Spinal cord (tissue), 9 donors: ENCODE measurements at regions not wholly inside any gene's neighbourhood (a gene's known extent, or its start where the extent isn't known, plus 50 kb on each side); places are given as distances from the start of the nearest gene placed in this dataset.
"Not testable (repeated sequence)": the region's sequence is repeated elsewhere in the genome, so short reads cannot be mapped to it uniquely, and the experiment has no call there.

Experiments used
- DNase-seq, 6 donors: peaks; one replicate each; pipeline versions ENCODE4 v3.0.0 to v3.0.0-alpha.2; 2013 to 2015; ENCODE audit warnings: low spot score in 6 of 6, low read depth in 4 of 6
- H3K27ac ChIP-seq: one replicate; pipeline ENCODE4 v1.5.1; 2013; ENCODE audit warnings: low read depth, low read length, control low read depth
- H3K27me3 ChIP-seq: one replicate; pipeline ENCODE4 v1.6.1; 2013; ENCODE audit warnings: low read length; ENCODE audit not compliant: control insufficient read depth, insufficient read depth
- H3K36me3 ChIP-seq: one replicate; pipeline ENCODE4 v1.6.1; 2013; ENCODE audit warnings: low read length; ENCODE audit not compliant: control insufficient read depth, insufficient read depth
- H3K4me1 ChIP-seq: one replicate; pipeline ENCODE4 v1.6.1; 2013; ENCODE audit warnings: low read length; ENCODE audit not compliant: control insufficient read depth, insufficient read depth
- H3K4me3 ChIP-seq: one replicate; pipeline ENCODE4 v1.5.1; 2013; ENCODE audit warnings: low read depth, low read length, control low read depth
- H3K9me3 ChIP-seq: one replicate; pipeline ENCODE4 v1.6.1; 2013; ENCODE audit warnings: low read length; ENCODE audit not compliant: control insufficient read depth, insufficient read depth
- WGBS: methylation state at CpG from one replicate; pipeline ENCODE4 v1.1.5; 2013; ENCODE audit warnings: missing lambda C conversion rate; ENCODE audit not compliant: insufficient coverage; 5-methylcytosine and 5-hydroxymethylcytosine counted together
- donor health status: healthy.

DNA sequence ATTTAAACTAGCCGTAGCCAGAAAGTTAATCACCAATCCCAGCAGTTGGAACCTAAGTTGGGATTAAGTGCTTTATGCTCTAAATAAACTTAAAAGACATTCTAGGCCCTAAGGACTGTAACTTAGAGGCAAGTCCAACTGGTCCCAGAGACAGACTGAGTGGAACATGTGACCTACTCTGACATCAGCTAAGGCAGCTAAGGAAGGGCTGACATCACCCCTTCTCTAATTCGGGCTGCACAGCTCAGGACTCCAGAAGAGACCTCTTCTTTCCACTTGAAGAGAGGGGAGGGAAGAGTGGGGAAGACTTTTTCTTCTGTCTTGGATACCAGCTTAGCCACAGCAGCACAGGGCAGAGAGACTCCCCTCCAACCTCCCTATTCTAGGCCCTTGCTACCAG is 565.2 kb downstream of the CDH8 start:
- Histone ChIP-seq H3K4me3 (no peak overlapping the region), H3K4me1 (no peaks in the 10 kb centered on the region), H3K36me3 (no peaks in the 10 kb centered on the region), H3K9me3 (no peaks in the 10 kb centered on the region), H3K27ac (no peak overlapping the region), H3K27me3 (no peaks in the 10 kb centered on the region)
- no peak for DNase-seq
- no CpG with 5 or more reads among the region's 2 CpGs for WGBS

DNA sequence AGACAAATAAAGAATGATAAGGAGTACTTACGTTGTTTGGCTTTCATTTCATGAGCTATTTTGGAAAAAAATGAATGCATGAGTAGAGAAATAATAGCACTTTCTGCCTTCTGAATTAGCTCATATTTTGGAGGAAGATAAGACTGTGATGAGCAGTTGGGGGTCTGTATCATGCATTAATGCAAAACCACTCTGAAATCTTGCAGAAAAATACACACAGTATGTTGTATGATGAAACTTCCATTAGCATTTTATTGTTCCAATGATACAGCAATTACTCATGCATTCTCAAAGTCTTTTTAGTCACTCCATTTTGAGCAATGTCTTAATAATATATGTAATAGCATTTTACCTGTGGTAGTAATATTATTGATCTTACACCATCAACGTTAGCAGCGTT is 571.0 kb downstream of the CDH8 start:
- Histone ChIP-seq H3K9me3 (no peaks in the 10 kb centered on the region), H3K36me3 (no peaks in the 10 kb centered on the region), H3K27ac (no peak overlapping the region), H3K4me3 (no peak overlapping the region), H3K4me1 (no peaks in the 10 kb centered on the region), H3K27me3 (no peaks in the 10 kb centered on the region)
- WGBS, result no CpG with 5 or more reads among the region's 3 CpGs
- no peak for DNase-seq

DNA sequence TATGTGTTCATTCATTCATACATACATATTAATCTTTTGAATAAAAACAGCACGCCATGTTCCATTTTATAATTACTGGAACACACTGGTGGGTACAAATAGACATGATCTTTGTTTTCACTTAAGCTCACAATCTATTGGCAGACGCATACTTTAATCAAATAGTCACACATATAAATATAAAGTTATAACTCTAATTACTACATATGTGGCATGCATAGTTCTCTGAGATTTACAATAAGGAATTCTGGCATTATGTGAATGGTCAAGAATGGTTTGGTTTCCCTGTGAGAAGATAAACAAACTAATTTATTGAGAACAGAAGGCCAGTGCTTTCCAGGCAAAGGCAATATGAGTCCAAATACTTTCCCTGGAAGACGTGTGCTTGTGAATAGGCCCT is 576.2 kb downstream of the CDH8 start:
- no peak overlapping the region for H3K27ac ChIP-seq
- H3K36me3 ChIP-seq, result no peaks in the 10 kb centered on the region
- no peaks in the 10 kb centered on the region for H3K9me3 ChIP-seq
- DNase-seq, result no peak
- no peak overlapping the region for H3K4me3 ChIP-seq
- H3K4me1 ChIP-seq, result no peaks in the 10 kb centered on the region
- WGBS, result 10% methylated on average over 1 of the region's 3 CpGs
- no peaks in the 10 kb centered on the region for H3K27me3 ChIP-seq

DNA sequence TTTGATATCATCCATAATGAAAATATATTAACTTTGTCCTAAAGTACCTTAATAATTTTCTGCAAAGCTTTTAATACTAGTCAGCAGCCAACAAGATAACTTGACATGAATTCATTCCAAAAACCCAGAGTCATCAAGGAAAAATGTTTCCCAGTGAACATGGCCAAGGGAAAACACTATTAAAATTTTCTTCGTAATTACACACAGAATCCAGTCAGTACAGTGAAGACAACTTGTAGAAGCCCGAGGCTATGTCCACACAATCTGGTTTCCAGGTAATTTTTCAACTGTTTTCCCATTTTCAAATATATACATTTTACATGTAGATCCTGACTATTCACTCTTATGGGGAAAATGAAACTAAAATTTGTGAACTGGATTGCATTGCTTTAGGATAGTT is 600.9 kb downstream of the CDH8 start:
- Histone ChIP-seq H3K27me3 (no peaks in the 10 kb centered on the region), H3K4me1 (no peaks in the 10 kb centered on the region), H3K9me3 (no peaks in the 10 kb centered on the region), H3K4me3 (no peak overlapping the region), H3K36me3 (no peaks in the 10 kb centered on the region), H3K27ac (no peak overlapping the region)
- DNase-seq, result no peak
- 67% methylated on average over 1 of the region's 2 CpGs for WGBS

DNA sequence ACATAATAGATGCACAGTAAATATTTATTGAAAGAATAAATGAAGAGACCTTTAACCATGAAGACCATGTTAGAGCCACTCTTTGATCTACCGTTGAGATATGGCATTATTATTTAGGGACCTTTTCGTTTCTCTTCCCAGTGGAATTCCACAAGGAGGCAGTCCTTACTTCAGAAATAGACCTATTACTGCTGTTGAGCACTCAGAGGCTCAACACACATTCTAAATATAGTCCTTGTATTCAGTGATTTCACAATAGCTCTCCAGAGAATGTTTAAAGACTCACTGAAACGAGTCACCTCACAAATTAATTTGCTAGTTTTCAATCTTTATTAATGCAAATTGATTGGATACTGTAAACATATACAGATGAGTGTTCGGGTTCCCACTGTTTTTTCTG is 603.8 kb downstream of the CDH8 start:
- Histone ChIP-seq H3K27ac (no peak overlapping the region), H3K27me3 (no peaks in the 10 kb centered on the region), H3K9me3 (no peaks in the 10 kb centered on the region), H3K36me3 (no peaks in the 10 kb centered on the region), H3K4me3 (no peak overlapping the region), H3K4me1 (no peaks in the 10 kb centered on the region)
- 80% methylated on average over 1 of the region's 4 CpGs for WGBS
- DNase-seq, result peak in 1 of 6 donors; percentile 20

DNA sequence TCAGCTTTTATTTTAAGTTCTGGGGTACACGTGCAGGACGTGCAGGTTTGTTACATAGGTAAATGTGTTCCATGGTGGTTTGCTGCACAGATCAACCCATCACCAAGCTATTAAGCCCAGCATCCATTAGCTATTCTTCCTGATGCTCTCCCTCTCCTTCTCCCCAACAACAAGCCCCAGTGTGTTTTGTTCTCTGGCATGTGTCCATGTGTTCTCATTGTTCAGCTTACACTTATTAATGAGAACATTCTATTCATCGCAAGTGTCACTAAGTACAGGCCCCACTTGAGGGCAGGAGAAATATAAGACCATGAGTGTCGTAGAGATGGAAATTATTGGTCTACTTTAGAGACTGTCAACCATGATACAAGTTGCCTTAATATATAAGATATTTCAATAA is 615.1 kb downstream of the CDH8 start:
- peak in 2 of 6 donors; percentile 20 to 38 for DNase-seq
- Histone ChIP-seq H3K9me3 (no peaks in the 10 kb centered on the region), H3K36me3 (no peaks in the 10 kb centered on the region), H3K27ac (no peak overlapping the region), H3K4me3 (no peak overlapping the region), H3K4me1 (no peaks in the 10 kb centered on the region), H3K27me3 (no peaks in the 10 kb centered on the region)
- whole genome bisulfite sequencing, result no CpG with 5 or more reads among the region's 4 CpGs

DNA sequence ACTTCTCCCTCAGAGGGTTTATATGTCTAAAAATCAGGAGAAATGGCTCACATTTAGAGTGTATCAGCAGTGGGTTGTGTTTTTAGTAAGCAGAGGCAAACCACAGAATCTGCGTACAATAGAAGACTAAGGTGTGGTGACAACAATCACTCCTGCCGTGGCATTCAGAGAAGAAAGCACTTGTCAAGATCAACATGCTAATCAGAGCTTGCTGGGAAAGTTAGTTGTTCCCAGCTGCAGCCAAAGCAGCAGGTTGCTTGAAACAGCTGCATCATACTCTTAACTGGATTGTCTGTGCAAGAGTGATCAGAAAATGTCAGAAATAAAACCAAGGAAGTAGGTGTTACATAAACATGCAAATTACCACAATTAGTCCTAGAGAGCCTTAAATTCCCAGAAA is 616.4 kb downstream of the CDH8 start:
- WGBS, result 40% methylated on average over 2 of the region's 2 CpGs
- Histone ChIP-seq H3K27me3 (no peaks in the 10 kb centered on the region), H3K9me3 (no peaks in the 10 kb centered on the region), H3K36me3 (no peaks in the 10 kb centered on the region), H3K27ac (no peak overlapping the region), H3K4me1 (no peaks in the 10 kb centered on the region), H3K4me3 (no peak overlapping the region)
- DNase-seq, result peak in 1 of 6 donors; percentile 50

DNA sequence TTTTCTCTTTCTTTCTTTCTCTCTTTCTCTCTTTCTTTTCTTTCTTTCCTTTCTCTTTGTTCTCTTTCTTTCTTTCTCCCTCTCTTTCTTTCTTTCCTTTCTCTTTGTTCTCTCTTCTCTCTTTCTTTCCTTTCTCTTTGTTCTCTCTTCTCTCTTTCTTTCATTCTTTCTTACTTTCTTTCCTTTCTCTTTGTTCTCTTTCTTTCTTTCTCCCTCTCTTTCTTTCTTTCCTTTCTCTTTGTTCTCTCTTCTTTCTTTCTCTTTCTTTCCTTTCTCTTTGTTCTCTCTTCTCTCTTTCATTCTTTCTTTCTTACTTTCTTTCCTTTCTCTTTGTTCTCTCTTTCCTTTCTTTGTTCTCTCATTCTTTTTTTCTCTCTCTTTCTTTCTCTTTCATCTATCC is 617.4 kb downstream of the CDH8 start:
- not testable (repeated sequence) for H3K9me3 ChIP-seq, H3K36me3 ChIP-seq, H3K4me3 ChIP-seq, H3K27ac ChIP-seq, H3K4me1 ChIP-seq, H3K27me3 ChIP-seq, DNase-seq

DNA sequence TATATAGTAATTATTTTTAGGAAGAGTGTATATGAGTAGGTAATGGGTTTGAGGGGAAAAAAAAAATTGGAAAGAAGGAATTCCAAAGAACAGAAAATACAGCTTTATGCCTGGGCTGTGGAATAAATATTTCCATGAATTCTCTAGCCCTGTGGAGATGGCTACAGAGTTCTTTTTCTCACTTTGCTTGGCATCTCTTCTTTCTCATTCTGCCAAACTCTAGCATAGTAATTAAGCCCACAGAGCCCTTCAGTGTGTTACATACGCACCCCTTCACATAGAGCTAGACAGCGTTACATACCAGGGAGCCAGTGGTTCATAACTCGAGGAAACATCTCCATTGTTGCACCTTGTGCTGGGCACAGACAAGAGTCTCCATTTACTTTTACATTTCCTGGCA is 621.1 kb downstream of the CDH8 start:
- H3K9me3 ChIP-seq, result no peaks in the 10 kb centered on the region
- H3K4me3 ChIP-seq, result no peak overlapping the region
- no peaks in the 10 kb centered on the region for H3K27me3 ChIP-seq
- H3K36me3 ChIP-seq, result no peaks in the 10 kb centered on the region
- H3K27ac ChIP-seq, result no peak overlapping the region
- DNase-seq, result peak in 1 of 6 donors; percentile 79
- no peaks in the 10 kb centered on the region for H3K4me1 ChIP-seq
- no CpG with 5 or more reads among the region's 3 CpGs for WGBS

DNA sequence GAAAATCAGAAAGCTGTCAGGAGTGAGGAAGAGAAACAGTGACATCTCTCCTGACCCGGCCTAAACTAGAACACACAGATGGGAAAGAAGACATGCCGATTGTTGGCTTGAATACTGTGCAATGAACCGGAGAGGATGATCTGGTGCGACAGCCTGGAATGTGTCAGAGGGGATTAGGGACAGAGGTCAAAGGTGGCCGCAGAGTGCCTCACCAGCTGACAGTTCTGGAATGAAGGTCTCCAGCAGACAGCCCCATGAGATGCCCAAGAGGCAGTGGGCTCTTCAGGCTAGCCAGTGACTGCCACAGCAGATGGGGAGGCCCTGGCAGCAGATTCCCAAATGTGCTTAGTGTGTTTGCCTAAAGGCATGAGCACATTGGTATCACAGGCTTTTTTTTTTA is 623.2 kb downstream of the CDH8 start:
- Histone ChIP-seq H3K36me3 (no peaks in the 10 kb centered on the region), H3K4me3 (no peak overlapping the region), H3K27ac (no peak overlapping the region), H3K9me3 (no peaks in the 10 kb centered on the region), H3K27me3 (no peaks in the 10 kb centered on the region), H3K4me1 (no peaks in the 10 kb centered on the region)
- DNase-seq, result no peak
- WGBS, result 45% methylated on average over 5 of the region's 5 CpGs
